Activated CD4-positive, CD25-positive, alpha-beta regulatory T cell treated with anti-CD3 and anti-CD28 coated beads, Interleukin-2, amount 50 U/mL, for 24 hours (primary cell): ENCODE measurements at regions not wholly inside any gene's neighbourhood (a gene's known extent, or its start where the extent isn't known, plus 50 kb on each side); places are given as distances from the start of the nearest gene placed in this dataset.

Experiments used
- ATAC-seq, 2 donors: fragments of 150-1000 bp; cut with Tn5 transposase; one replicate each; pipeline ENCODE4 v1.10.0; 2021; ENCODE audit warnings: mild to moderate bottlenecking in 1 of 2, moderate library complexity in 1 of 2

DNA sequence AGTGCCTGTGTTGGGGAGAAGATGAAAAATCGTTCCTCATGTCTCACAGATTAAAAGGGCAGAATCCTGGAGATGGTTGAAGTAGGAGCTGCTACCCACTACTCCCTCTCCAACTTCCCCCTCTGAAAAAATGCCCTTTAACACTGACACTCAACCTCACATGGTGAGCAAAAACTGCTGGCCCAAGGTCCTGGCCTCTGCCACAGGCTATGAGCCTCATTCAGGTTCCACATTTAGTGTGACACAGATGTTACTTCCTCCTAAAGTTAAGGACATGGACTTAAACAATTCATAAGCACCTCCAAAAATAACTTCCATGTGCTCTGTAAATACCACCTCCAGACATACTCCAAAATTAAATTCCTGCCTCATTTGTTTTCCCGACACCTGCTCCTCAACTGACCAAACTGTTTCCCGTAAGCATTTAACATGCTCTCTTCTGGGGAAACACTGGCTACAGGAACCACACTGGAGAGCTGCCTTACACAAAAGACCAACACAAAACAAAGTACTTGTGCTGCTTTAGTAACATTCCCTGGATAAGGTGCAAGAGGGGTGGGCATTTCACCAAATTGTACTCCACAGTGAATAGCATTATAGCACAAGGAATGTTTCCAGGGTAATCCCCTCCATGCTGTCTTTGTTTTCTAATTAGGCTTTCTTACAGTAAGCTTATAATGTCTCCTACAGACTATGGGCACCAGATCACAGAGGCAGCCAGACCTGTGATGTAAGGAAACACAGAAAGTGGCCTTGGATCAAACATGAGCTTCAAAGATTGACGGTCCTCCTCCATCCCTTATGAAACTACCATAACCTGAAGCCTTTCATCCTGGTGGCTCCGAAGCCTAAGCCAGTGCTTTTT, 57.0 kb downstream of the PHLDA1 start:
- ATAC-seq: no peak

DNA sequence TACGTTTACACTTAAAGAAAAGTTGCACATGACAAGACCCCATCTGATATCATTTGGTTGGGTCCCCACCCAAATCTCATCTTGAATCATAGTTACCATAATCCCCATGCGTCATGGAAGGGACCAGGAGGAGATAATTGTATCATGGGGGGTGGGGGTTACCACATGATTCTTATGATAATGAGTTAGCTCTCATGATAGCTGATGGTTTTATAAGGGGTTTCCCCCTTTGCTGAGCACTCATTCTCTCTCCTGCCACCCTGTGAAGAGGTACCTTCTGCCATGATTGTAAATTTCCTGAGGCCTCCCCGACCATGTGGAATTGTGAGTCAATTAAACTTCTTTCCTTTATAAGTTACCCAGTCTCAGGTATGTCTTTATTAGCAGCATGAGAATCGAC, 60.3 kb downstream of the PHLDA1 start:
- ATAC-seq: peak; percentile 79 to 83

DNA sequence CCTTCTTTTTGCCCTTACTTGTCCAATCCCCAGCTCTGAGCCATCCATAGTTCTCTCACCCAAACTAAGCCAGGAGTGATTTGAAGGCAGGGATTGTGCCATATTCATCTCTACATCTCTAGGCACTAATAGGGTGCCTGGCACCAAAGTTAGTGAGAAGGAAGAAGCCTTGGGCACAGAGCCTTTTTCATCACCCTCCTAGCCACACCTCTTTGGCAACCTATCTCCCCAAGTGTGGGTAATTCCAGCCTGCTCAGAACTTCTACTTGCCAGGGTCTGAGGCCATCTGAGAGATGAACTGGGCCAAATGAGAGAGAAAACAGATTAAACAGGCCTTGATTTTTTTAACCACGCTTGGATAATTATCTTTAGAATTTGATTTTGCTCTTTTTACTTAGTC, 61.3 kb downstream of the PHLDA1 start:
- ATAC-seq: no peak

DNA sequence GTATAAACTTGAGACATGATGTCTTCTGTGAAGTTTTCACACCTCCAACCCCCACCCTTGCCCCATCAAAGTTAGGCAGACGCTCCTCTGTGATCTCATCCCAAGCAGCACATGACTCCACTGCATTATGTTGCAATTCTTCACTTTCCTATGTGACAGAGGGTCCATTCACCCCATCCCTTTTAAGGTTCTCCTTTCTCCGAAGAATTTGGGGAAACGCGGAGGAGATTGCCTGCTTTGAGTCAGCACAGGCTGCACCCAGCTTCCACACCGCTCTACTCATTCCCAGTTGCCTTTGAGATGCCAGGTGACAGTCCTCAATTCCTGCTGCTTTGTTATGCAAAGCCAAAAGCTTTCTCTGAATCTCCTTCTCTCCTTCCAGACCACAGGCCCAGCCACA, 61.8 kb downstream of the PHLDA1 start:
- ATAC-seq: no peak

DNA sequence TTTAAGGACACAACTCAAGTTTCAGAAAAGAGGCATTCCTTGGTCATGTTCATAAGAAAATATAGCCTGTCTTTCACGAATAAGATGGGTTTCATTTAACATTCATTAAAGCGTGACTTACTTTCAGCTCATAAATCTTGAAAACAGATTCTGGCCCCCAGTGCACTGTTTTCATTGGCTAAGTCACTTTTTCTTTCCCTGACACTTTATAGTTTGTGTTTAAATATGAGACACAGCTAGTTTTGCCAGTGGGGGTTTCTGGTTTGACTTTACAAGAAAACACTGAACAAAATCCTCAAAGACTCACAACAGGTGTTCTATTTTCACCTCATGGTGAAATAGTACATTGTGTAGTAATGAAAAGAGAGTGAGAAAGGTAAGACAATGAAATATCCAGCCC, 65.9 kb downstream of the PHLDA1 start:
- no peak for ATAC-seq

DNA sequence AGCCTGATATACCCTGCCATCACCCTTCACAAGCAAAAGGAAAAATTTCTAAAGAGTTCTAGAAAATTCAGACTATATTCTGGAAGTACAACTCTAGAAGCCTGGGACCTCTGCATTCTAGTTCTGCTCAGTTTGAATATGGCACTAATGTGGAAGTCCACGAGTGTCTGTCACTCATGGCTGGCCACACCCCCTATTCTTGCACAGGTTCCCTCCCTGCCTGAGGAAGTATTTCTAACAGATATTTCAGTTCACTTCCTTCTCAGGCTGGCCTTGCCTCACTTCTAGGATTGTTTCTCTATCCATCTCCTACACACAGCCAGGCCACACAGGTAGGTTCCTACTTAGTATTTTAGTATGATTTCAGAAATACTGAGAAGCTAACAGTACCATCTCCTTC, 67.4 kb downstream of the PHLDA1 start:
- peak in 1 of 2 donors; percentile 44 for ATAC-seq

DNA sequence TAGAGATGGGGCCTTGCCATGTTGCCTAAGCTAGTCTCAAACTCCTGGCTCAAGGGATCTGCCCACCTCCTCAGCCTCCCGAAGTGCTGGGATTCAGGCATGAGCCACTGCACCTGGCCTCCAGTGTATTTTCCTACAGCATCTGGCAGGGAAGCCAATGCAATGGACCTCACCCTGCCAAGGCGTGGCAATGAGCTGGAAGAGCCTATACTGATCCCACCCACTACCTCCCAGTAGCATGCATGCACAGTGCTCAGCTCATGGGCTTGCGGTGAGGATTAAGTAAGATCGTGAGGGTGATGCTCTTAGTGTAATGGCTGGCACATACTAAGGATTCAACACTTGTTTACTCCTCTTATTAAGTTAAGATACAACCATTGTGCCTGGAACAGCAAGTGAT, 69.7 kb downstream of the PHLDA1 start:
- ATAC-seq: no peak

DNA sequence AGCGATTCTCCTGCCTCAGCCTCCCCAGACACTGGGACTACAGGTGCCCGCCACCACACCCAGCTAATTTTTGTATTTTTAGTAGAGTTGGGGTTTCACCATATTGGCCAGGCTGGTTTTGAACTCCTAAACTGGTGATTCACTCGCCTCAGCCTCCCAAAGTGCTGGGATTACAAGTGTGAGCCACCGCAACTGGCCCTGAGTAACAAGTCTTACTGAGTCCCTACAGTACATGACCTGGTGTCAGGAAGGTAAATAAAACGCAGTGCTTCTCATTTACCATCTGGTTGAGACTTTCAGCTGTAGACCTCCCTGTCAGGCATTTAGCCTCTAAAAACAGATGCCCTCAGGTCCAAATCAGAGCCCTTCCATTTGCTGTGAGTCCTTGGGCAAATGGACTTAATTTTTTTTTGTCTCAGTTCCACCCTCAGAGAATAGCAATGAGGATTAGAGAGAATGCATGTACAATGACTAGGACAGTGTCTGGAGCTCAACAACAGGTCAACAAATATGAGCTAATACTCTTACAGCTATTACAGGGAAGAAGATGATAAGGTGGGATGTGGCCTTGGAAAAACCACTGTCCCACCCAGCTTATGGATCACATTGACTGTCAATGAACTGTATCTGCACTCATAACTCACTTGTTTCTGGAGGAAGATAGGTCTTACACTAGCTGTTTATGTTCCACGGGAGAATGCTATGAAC, 70.5 kb downstream of the PHLDA1 start:
- no peak for ATAC-seq

DNA sequence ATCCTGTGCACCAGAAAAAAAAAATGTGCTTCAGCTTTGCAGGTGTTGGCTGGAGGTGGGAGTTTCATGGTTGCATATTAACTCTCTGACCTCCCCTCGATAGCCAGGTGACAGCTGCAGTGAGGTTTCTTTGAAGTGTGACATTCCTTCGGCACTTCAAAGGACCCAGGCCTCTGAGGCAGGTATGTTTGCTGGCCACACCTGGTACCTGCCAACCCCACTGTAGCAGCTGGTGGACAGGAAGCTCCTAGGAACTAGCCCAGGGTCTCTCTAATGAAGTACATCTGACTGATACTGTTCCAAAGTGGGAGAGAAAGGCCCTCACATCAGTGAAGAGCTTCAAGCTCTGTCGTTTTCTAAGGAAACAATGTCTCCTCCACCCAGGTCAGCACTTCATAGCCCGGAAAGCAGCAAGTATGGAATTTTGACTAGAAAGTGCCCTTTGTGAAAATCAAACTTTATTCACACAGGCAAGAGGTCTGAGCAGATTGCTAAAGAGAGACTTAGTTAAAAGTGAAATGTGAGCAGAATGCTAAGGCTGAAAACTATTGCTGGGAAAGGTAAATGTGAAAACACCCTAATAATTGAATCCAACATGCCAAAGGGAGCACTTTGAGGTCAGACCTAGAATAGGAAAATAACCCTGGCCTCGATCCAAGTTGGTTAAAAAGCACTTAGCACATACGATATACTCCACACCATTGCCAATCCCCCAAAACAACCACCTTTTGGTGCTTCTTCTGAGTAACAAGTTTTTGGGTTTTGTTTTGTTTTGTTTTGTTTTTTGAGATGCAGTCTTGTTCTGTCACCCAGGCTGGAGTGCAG, 71.3 kb downstream of the PHLDA1 start:
- ATAC-seq: no peak

DNA sequence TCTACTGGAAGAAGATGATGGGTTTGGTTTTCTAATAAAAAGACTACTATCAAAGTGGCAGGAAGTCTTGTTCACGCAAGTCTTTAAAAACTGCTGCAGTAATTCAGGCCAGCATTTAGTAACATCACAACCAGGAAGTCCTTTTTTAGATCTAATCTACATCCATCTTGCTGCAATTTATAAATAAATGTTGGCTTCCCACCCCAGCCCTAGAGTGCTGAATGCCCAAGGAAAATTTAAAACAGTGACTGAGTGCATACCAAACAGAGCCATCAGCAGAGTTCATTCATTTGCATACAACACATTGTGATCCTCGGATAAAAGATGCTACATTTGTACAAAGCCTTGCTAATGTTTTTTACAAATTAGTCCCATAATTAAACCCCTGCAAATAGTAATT, 72.1 kb downstream of the PHLDA1 start:
- ATAC-seq: no peak

DNA sequence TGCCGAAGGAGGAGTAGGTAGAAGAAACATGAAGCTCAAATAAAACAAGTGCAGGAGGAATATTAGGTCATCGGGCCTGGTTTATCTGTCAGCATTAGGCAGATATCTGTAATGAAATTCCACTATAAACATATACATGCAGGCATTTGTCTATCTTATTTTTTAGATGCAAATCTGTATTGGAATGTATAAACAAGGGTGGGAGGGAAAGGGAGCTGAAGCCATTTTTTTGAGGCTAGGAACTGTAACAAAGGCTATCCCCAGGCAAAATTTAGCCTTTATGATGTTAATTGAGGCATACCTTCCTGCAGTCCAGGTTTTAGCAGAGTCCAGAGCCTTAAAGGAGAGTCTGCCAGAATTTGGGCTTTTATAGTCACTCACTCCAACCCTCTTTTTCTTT, 72.5 kb downstream of the PHLDA1 start:
- no peak for ATAC-seq

DNA sequence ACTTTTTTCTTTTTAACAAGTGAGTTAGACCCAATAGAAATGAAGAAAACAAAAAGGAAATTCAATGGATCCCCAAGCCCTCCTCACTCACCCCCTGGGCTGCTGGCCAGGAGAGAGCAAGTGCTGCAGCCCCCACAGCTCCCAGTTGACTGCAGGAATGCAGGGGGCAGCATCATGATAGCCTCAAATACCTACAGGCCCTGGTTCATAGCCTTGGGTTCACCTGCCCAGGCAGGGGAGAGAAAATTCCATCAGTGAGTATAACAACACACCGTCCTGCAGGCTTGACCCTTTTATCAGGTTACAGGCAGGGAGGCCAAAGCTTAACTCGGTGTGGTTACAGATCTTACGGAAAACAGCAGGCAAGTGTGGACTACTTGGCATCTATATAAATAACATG, 76.3 kb downstream of the PHLDA1 start:
- no peak for ATAC-seq

DNA sequence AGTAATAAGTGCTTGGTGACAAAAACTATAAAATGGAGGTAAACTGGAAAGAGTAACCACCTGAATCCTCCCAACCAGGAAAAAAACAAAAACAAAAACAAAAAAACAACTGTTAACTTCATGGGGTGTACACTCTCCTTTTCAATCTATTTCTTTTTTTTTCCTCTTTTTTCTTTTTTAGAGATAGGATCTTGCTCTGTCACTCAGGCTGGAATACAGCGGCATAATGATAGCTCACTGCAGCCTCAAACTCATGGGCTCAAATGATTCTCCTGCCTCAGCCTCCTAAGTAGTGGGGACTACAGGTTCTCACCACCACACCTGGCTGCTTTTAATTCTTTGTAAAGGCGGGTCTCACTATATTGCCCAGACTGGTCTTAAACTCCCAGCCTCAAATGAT, 76.8 kb downstream of the PHLDA1 start:
- ATAC-seq: no peak

DNA sequence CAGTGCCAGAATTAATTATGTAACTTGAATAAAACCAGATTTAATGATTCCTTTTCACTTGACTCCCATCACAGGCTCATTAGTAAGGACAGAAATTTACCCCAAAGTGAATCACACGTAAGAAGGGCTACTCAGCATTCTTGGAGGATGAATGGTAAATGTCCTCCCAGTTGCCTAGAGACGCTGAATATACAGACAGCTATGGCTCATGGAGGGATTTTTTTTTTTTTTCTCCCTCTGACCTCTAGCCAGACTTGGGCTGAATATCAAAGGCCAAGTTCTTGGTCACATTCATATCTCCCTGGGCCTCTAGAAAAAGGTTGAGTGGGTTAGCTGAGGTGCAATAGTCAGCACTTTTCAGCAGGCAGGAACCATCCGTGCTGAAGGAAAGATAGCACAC, 77.5 kb downstream of the PHLDA1 start:
- peak; percentile 56 for ATAC-seq

DNA sequence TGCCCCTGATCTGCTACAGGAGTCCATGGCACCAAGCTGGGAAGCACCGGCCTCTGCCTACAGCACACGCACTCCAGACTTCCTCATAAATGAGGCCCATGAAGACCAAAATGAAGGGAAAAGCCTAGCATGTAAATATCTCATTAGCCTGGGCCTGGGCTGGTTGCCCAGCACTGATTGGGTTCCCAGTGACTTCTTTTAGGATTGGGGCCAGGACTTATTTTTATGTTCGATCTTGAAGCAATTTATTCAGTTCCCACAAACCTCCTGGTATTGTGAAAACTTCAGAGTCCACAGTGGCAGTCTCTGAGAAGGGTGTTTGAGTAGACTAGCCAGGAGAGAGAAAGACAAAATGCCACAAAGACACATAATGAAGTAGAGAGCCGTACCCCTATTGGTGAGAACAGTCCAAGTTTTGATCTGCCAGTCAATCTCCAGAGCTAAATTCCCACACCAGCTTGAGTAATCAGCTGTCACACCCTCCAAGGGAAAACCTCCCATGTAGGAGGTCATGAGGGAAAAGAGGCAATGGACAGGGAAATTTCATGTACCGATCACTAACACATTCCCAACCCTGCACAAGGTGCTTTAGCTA, 78.2 kb downstream of the PHLDA1 start:
- no peak for ATAC-seq

DNA sequence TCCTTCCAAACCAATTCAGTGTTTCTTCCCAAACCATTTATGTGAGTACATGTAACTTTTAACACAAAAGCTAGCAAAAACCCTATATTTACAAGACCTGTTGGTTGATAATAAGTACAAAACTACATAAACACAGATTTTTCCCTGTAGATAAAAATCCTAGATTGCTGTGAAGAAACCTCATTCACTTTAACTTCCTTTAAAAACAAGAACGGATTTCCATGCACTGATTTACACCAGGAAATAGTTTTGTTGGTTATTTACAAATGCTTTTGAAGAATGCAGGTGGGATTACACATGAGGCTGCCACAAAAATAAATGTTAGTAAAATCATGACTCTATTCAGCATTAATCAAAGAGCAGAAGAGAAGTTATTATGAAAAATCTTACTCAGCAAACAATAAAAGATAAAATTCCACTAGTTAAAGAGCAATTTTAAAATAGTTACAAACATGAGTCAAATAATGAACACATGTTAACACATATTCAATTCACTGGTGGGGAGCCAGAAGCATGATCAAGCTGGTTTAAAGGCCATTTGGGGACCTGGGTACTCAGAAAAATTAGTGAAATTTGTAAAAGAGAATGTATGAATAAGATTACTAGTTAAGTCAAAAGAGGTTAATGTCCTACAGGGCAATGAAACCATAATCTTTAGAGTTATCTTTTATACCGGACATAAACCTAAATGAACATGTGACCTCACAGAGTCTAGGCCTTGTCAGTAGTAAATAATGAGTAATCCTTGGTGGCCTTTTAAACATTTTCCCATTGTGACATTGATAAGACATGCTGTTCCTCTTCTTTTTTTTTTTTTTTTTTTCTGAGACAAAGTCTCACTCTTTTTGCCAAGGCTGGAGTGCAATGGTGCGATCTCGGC, 79.9 kb downstream of the PHLDA1 start:
- ATAC-seq: peak; percentile 53 to 69

DNA sequence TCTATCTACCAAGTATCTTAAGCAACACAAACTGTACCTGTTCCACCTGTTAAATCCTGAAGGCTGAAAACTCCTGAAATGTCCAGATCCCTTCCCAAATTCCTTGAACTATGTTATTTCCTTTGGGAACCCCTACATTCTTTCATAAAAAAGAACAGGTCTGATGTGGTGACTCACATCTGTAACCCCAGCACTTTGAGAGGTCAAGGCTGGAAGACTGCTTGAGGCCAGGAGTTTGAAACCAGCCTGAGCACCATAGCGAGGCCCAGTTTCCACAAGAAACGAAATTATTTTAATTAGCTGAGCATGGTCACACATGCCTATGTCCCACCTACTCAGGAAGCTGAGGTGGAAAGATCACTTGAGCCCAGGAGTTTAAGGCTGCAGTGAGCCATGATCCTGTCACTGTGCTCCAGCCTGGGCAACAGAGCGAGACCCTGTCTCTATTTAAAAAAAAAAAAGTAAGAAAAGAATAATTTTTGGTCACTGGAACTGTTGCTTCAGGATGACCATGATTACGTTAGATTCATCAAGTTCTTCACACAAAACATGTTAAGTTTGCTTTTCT, 84.3 kb downstream of the PHLDA1 start:
- no peak for ATAC-seq

DNA sequence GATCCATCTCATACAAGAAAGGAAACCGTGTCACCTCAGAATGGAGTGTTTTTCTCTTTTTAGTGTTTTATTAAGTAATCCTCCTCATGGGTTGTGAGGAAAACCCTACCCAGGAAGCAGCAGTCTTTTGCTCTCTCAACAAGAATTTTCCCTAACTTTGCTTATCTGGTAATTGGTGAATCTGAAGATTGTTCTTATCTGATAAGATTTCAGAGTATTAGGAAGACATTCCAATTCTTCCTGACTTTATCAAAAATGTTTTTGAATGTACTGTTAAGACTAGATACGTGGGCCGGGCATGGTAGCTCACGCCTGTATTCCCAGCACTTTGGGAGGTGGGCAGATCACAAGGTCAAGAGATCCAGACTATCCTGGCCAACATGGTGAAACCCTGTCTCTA, 86.0 kb downstream of the PHLDA1 start:
- no peak for ATAC-seq

DNA sequence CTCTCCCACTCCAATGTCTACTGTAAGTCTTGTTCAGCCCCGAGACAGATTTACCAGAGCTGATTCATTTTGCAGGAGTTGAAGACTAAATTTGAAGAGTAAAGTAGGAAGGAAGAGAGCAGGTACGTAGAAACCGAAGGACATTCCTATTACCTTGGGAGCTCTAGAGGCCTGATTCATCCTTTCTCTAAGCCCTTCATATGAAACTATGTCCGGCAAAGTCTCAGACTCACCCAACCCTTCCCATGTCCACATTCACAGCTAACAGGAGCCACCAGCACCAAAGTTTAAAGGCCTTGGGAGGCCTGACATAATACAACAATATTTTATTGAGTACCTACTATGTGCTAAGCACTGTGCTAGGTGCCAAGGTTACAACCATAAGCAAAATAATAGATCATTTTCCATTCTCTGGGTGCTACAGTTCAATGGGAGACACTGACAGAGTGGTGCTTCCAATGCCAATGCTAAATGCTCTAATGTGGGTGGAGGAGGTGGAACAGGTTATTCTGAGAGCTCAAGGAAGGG, 86.6 kb downstream of the PHLDA1 start:
- ATAC-seq: no peak

DNA sequence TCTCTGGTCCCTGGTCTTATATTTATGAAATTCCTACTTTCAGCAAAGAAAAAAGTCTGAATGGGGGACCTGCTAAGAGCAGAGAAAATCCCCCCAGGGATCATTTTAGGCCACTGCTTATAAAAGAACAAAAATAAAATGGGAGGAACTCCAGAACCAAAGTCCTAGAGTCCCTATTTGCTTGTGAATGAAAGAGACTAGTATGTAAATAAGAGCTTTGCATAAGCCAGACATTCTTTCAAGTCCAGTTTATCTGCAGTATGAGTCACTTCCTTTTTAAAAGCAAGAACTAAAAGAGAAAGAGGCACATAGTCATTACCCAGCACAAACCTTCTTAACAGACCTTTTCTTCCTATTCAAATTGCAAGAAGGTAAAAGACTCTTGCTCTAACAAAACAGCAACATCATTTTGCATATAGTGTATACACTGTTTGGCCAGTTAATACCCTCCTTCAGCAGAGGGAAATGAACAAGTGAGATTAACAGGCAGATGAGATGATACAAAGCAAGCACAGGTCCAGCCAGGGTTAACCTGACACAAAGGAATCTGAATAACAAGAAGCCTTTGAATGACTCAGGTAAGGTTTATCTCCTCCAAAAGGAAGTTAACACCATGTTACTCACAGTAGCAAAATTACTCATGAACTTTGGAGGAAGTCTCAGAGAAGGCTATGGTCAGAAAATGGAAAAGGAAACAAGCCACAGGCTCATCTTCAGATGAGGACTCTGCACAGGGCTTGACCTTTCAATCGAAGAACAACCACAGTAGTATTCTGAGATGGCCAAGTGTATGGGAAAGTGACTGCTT, 87.3 kb downstream of the PHLDA1 start:
- peak; percentile 88 to 92 for ATAC-seq

DNA sequence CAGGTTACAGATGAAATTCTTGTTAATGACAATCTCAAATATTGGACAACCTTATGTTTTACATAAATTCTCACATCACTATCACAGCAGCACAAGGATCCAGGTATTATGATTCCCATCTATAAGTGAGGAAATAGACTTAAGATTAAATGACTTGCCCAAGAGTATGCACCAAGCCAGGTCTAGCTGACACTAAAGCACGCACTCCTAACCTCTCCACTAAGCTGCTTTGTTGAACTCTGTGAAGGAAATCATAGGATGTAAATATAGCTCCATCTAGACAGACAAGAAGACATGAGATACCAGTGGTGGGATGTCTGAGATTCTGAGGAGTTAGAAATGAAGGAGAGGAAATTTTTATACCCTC, 87.9 kb downstream of the PHLDA1 start:
- ATAC-seq: no peak
